H1 (cell line): ENCODE measurements at regions not wholly inside any gene's neighbourhood (a gene's known extent, or its start where the extent isn't known, plus 50 kb on each side); places are given as distances from the start of the nearest gene placed in this dataset.

Experiments
- CHD2 ChIP-seq: IDR thresholded peaks from 2 replicates; pipeline ENCODE4 v1.6.1; 2012; ENCODE audit warnings: low read length, improper control_type of control experiment
- CTCF ChIP-seq, 3 experiments: IDR thresholded peaks; 1 replicate in 2 of 3; 2 replicates in 1 of 3; pipeline versions ENCODE4 v1.5.1 to v1.6.1; 2011; ENCODE audit warnings: low read length in 3 of 3, mild to moderate bottlenecking in 3 of 3, inconsistent platforms in 2 of 3, low read depth in 1 of 3, moderate library complexity in 1 of 3; ENCODE audit not compliant: insufficient read depth in 1 of 3; ENCODE audit errors: control extremely low read depth in 1 of 3
- SIN3A ChIP-seq, 2 experiments: IDR thresholded peaks in 1 of 2; conservative IDR thresholded peaks in 1 of 2; 2 replicates each; pipeline ENCODE4 v1.6.1; 2011 to 2012; ENCODE audit warnings: low read length in 2 of 2, improper control_type of control experiment in 1 of 2, low read depth in 1 of 2, mild to moderate bottlenecking in 1 of 2
- SP4 ChIP-seq: IDR thresholded peaks from 2 replicates; pipeline ENCODE4 v1.6.1; 2012; ENCODE audit warnings: low read length, inconsistent platforms
- TAF1 ChIP-seq: IDR thresholded peaks from 2 replicates; pipeline ENCODE4 v1.6.1; 2011; ENCODE audit warnings: mild to moderate bottlenecking, low read depth, low read length
- USF2 ChIP-seq: IDR thresholded peaks from 2 replicates; pipeline ENCODE4 v1.6.1; 2011; ENCODE audit warnings: low read length, improper control_type of control experiment

GRCh38 chr10:117432866-117433265, 57.6 kb upstream of the PDZD8 start:
- no peak for TF ChIP-seq CTCF (IDR thresholded peaks at IDR 0.05; ENCODE audit: control extremely low read depth in 1 of 3, insufficient read depth in 1 of 3, low read depth in 1 of 3, low read length in 3 of 3)
- TF ChIP-seq USF2: no peak
- TF ChIP-seq SIN3A (conservative IDR thresholded peaks at IDR 0.05 in 1 of 2, IDR thresholded peaks at IDR 0.05 in 1 of 2; ENCODE audit: low read depth in 1 of 2, low read length in 2 of 2): no peak
- no peak for TF ChIP-seq TAF1
- no peak for TF ChIP-seq SP4
- no peak for TF ChIP-seq CHD2
